CD8-positive, alpha-beta memory T cell (primary cell): ENCODE measurements at regions not wholly inside any gene's neighbourhood (a gene's known extent, or its start where the extent isn't known, plus 50 kb on each side); places are given as distances from the start of the nearest gene placed in this dataset.

Experiments
- CTCF ChIA-PET: fragments of 350-600 bp; sonication (Branson Sonifier 250); formaldehyde crosslinking; loops from one replicate; lab custom pipeline; 2021; ENCODE audit warnings: antibody characterized with exemption; lab: Charles Lee
- POLR2A ChIA-PET: fragments of 350-600 bp; sonication (Branson Sonifier 250); formaldehyde crosslinking; loops from one replicate; lab custom pipeline; 2021; ENCODE audit warnings: antibody characterized with exemption; lab: Charles Lee
- DNase-seq, 5 donors: peaks; one replicate each; pipeline versions ENCODE4 v3.0.0 to v3.0.0-alpha.2; 2020 to 2022; ENCODE audit warnings: mixed read lengths in 1 of 5
- H3K27ac ChIP-seq: one replicate; pipeline ENCODE4 v1.7.0; 2013; ENCODE audit warnings: low read depth, mild to moderate bottlenecking, low read length, moderate library complexity
- H3K27me3 ChIP-seq: 2 replicates; pipeline ENCODE4 v1.7.0; 2013; ENCODE audit warnings: low read length, mild to moderate bottlenecking; ENCODE audit not compliant: insufficient read depth, poor library complexity, severe bottlenecking
- H3K36me3 ChIP-seq: 2 replicates; pipeline ENCODE4 v1.7.0; 2013; ENCODE audit warnings: mild to moderate bottlenecking, low read length, moderate library complexity; ENCODE audit not compliant: insufficient read depth
- H3K4me1 ChIP-seq: 2 replicates; pipeline ENCODE4 v1.7.0; 2013; ENCODE audit warnings: mild to moderate bottlenecking, low read length, moderate library complexity; ENCODE audit not compliant: insufficient read depth
- H3K4me3 ChIP-seq: 2 replicates; pipeline ENCODE4 v1.7.0; 2013; ENCODE audit warnings: mild to moderate bottlenecking, low read length
- H3K9me3 ChIP-seq: 2 replicates; pipeline ENCODE4 v1.7.0; 2013; ENCODE audit warnings: mild to moderate bottlenecking, low read length
- H3K27ac Mint-ChIP-seq, 8 donors: one replicate each; pipeline ENCODE4 v1.8.0; 2020 to 2021; ENCODE audit warnings: mixed read lengths in 8 of 8, mild to moderate bottlenecking in 6 of 8, inconsistent platforms in 3 of 8, moderate library complexity in 3 of 8
- H3K27me3 Mint-ChIP-seq, 2 donors: one replicate each; pipeline ENCODE4 v1.8.0; 2020 to 2021; ENCODE audit warnings: mixed read lengths in 2 of 2, mild to moderate bottlenecking in 1 of 2, moderate library complexity in 1 of 2
- H3K36me3 Mint-ChIP-seq, 3 donors: one replicate each; pipeline ENCODE4 v1.8.0; 2020 to 2021; ENCODE audit warnings: mixed read lengths in 3 of 3, inconsistent platforms in 1 of 3, mild to moderate bottlenecking in 1 of 3
- H3K4me1 Mint-ChIP-seq, 3 donors: one replicate each; pipeline ENCODE4 v1.8.0; 2020 to 2021; ENCODE audit warnings: mixed read lengths in 3 of 3, inconsistent platforms in 1 of 3, mild to moderate bottlenecking in 1 of 3
- H3K4me3 Mint-ChIP-seq, 7 donors: one replicate each; pipeline ENCODE4 v1.8.0; 2020 to 2021; ENCODE audit warnings: mixed read lengths in 7 of 7, mild to moderate bottlenecking in 6 of 7, moderate library complexity in 4 of 7, inconsistent platforms in 2 of 7
- H3K9me3 Mint-ChIP-seq, 5 donors: one replicate each; pipeline ENCODE4 v1.8.0; 2020 to 2022; ENCODE audit warnings: mixed read lengths in 5 of 5, mild to moderate bottlenecking in 3 of 5, moderate library complexity in 2 of 5, inconsistent platforms in 1 of 5

GRCh38 chr20:6686171-6686570 lies 81.3 kb upstream of the BMP2 start:
- H3K4me1 ChIP-seq: no peaks in the 10 kb centered on the region
- H3K9me3 Mint-ChIP-seq: peaks cover 0 to 9% (median 6%) of the 10 kb centered on the region in 5 donors
- H3K4me3 ChIP-seq: no peak overlapping the region
- H3K36me3 Mint-ChIP-seq: no peaks in the 10 kb centered on the region
- no peak overlapping the region for H3K4me3 Mint-ChIP-seq
- CTCF ChIA-PET: no interaction called here
- H3K36me3 ChIP-seq: no peaks in the 10 kb centered on the region
- no peaks in the 10 kb centered on the region for H3K4me1 Mint-ChIP-seq
- H3K27ac Mint-ChIP-seq: no peak overlapping the region
- H3K9me3 ChIP-seq: no peaks in the 10 kb centered on the region
- DNase-seq: no peak
- no peak overlapping the region for H3K27ac ChIP-seq
- POLR2A ChIA-PET: no interaction called here
- no peaks in the 10 kb centered on the region for H3K27me3 ChIP-seq
- peaks cover 0 to 3% of the 10 kb centered on the region in 2 donors for H3K27me3 Mint-ChIP-seq

GRCh38 chr20:6685626-6686025 lies 81.9 kb upstream of the BMP2 start:
- Histone ChIP-seq H3K9me3 (no peaks in the 10 kb centered on the region), H3K4me3 (no peak overlapping the region), H3K36me3 (no peaks in the 10 kb centered on the region), H3K27me3 (no peaks in the 10 kb centered on the region), H3K27ac (no peak overlapping the region), H3K4me1 (no peaks in the 10 kb centered on the region)
- H3K9me3 Mint-ChIP-seq: peaks cover 0 to 9% (median 3%) of the 10 kb centered on the region in 5 donors
- H3K36me3 Mint-ChIP-seq: no peaks in the 10 kb centered on the region
- no peaks in the 10 kb centered on the region for H3K4me1 Mint-ChIP-seq
- POLR2A ChIA-PET: no interaction called here
- H3K27ac Mint-ChIP-seq: no peak overlapping the region
- H3K27me3 Mint-ChIP-seq: peaks cover 0 to 3% of the 10 kb centered on the region in 2 donors
- no peak for DNase-seq
- H3K4me3 Mint-ChIP-seq: no peak overlapping the region
- CTCF ChIA-PET: no interaction called here

- Histone ChIP-seq H3K9me3 (no peaks in the 10 kb centered on the region), H3K4me3 (no peak overlapping the region), H3K27me3 (no peaks in the 10 kb centered on the region), H3K4me1 (no peaks in the 10 kb centered on the region), H3K36me3 (no peaks in the 10 kb centered on the region), H3K27ac (no peak overlapping the region)
- Mint-ChIP-seq H3K4me1 (no peaks in the 10 kb centered on the region), H3K27ac (no peak overlapping the region), H3K36me3 (no peaks in the 10 kb centered on the region), H3K4me3 (no peak overlapping the region), H3K27me3 (peaks cover 0 to 3% of the 10 kb centered on the region in 2 donors), H3K9me3 (peaks cover 0 to 9% (median 3%) of the 10 kb centered on the region in 5 donors)
- ChIA-PET POLR2A (no interaction called here), CTCF (no interaction called here)
- DNase-seq: no peak
Observed at GRCh38 chr20:6685181-6685582, 82.3 kb upstream of the BMP2 start.

- Histone ChIP-seq H3K4me3 (no peak overlapping the region), H3K27me3 (no peaks in the 10 kb centered on the region), H3K36me3 (no peaks in the 10 kb centered on the region), H3K9me3 (no peaks in the 10 kb centered on the region), H3K4me1 (no peaks in the 10 kb centered on the region), H3K27ac (no peak overlapping the region)
- H3K36me3 Mint-ChIP-seq: no peaks in the 10 kb centered on the region
- DNase-seq: no peak
- H3K27ac Mint-ChIP-seq: no peak overlapping the region
- H3K27me3 Mint-ChIP-seq: peaks cover 0 to 1% of the 10 kb centered on the region in 2 donors
- CTCF ChIA-PET: no interaction called here
- no peak overlapping the region for H3K4me3 Mint-ChIP-seq
- no peaks in the 10 kb centered on the region for H3K4me1 Mint-ChIP-seq
- POLR2A ChIA-PET: no interaction called here
- peaks cover 1 to 10% (median 2%) of the 10 kb centered on the region in 5 donors for H3K9me3 Mint-ChIP-seq
Observed at GRCh38 chr20:6683021-6683977, 84.2 kb upstream of the BMP2 start.

- no peak for DNase-seq
- no peak overlapping the region for H3K27ac Mint-ChIP-seq
- no peaks in the 10 kb centered on the region for H3K36me3 Mint-ChIP-seq
- Histone ChIP-seq H3K27ac (no peak overlapping the region), H3K9me3 (no peaks in the 10 kb centered on the region), H3K4me1 (no peaks in the 10 kb centered on the region), H3K27me3 (no peaks in the 10 kb centered on the region), H3K36me3 (no peaks in the 10 kb centered on the region), H3K4me3 (no peak overlapping the region)
- no peaks in the 10 kb centered on the region for H3K4me1 Mint-ChIP-seq
- H3K9me3 Mint-ChIP-seq: peaks cover 0 to 11% (median 3%) of the 10 kb centered on the region in 5 donors
- ChIA-PET CTCF (no interaction called here), POLR2A (no interaction called here)
- H3K4me3 Mint-ChIP-seq: no peak overlapping the region
- peaks cover 0 to 1% of the 10 kb centered on the region in 2 donors for H3K27me3 Mint-ChIP-seq
Observed at GRCh38 chr20:6680854-6681253, 86.6 kb upstream of the BMP2 start.

GRCh38 chr20:6680441-6680840 lies 87.0 kb upstream of the BMP2 start:
- ChIA-PET POLR2A (no interaction called here), CTCF (no interaction called here)
- Histone ChIP-seq H3K27me3 (no peaks in the 10 kb centered on the region), H3K36me3 (no peaks in the 10 kb centered on the region), H3K9me3 (no peaks in the 10 kb centered on the region), H3K27ac (no peak overlapping the region), H3K4me3 (no peak overlapping the region), H3K4me1 (no peaks in the 10 kb centered on the region)
- Mint-ChIP-seq H3K4me3 (no peak overlapping the region), H3K36me3 (no peaks in the 10 kb centered on the region), H3K4me1 (no peaks in the 10 kb centered on the region), H3K27me3 (peaks cover 0 to 1% of the 10 kb centered on the region in 2 donors), H3K27ac (no peak overlapping the region), H3K9me3 (peaks cover 0 to 14% (median 3%) of the 10 kb centered on the region in 5 donors)
- no peak for DNase-seq

- Histone ChIP-seq H3K36me3 (no peaks in the 10 kb centered on the region), H3K4me1 (no peaks in the 10 kb centered on the region), H3K27me3 (no peaks in the 10 kb centered on the region), H3K27ac (no peak overlapping the region), H3K9me3 (no peaks in the 10 kb centered on the region), H3K4me3 (no peak overlapping the region)
- H3K9me3 Mint-ChIP-seq: peaks cover 0 to 15% (median 3%) of the 10 kb centered on the region in 5 donors
- H3K27me3 Mint-ChIP-seq: peaks cover 0 to 1% of the 10 kb centered on the region in 2 donors
- no peak for DNase-seq
- no peak overlapping the region for H3K27ac Mint-ChIP-seq
- H3K36me3 Mint-ChIP-seq: no peaks in the 10 kb centered on the region
- no peaks in the 10 kb centered on the region for H3K4me1 Mint-ChIP-seq
- CTCF ChIA-PET: no interaction called here
- no peak overlapping the region for H3K4me3 Mint-ChIP-seq
- POLR2A ChIA-PET: no interaction called here
Observed at GRCh38 chr20:6679086-6679485, 88.4 kb upstream of the BMP2 start.

- Histone ChIP-seq H3K27me3 (no peaks in the 10 kb centered on the region), H3K9me3 (no peaks in the 10 kb centered on the region), H3K36me3 (no peaks in the 10 kb centered on the region), H3K4me1 (no peaks in the 10 kb centered on the region), H3K27ac (no peak overlapping the region), H3K4me3 (no peak overlapping the region)
- Mint-ChIP-seq H3K9me3 (peaks cover 0 to 15% (median 3%) of the 10 kb centered on the region in 5 donors), H3K36me3 (no peaks in the 10 kb centered on the region), H3K4me3 (no peak overlapping the region), H3K4me1 (no peaks in the 10 kb centered on the region), H3K27ac (no peak overlapping the region), H3K27me3 (peaks cover 0 to 1% of the 10 kb centered on the region in 2 donors)
- DNase-seq: no peak
- ChIA-PET CTCF (no interaction called here), POLR2A (no interaction called here)
Observed at GRCh38 chr20:6678101-6678500, 89.4 kb upstream of the BMP2 start.
